GM21360 (cell line): ENCODE measurements at regions not wholly inside any gene's neighbourhood (a gene's known extent, or its start where the extent isn't known, plus 50 kb on each side); places are given as distances from the start of the nearest gene placed in this dataset.

Experiments used
- ATAC-seq: cut with Tn5 transposase; IDR thresholded peaks from one replicate; pipeline ENCODE4 v1.9.1; 2021; ENCODE audit warnings: mild to moderate bottlenecking, moderate library complexity; ENCODE audit not compliant: unreplicated experiment

DNA sequence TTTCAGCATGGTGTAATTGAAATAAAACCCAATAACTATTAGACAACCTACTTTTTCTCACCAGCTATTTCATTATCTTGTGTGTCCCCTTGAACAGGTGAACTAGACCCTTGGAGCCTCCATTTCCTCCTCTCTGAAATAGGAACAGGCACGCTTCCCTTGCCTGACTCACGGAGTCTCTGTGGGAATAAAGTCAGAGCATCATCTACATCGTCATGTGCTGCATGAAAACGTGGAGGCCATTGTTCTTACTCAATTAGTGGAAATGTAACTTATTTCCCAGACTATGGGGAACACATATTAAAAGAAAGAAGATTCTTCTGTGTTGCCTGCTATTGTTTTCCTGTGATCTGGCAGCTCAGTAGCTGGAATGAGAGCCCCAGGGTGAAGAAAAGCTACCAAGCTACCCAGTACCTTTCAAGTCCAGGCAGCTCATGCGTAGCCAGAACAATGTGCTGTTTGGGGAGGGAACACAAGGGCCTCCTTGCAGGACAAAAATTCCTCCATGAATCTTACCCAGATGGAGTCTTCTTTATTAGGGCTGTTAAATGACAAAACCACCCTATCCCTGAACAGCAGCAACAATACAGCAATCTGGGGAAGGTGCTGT is 59.8 kb downstream of the SOX11 start:
- ATAC-seq: no peak

DNA sequence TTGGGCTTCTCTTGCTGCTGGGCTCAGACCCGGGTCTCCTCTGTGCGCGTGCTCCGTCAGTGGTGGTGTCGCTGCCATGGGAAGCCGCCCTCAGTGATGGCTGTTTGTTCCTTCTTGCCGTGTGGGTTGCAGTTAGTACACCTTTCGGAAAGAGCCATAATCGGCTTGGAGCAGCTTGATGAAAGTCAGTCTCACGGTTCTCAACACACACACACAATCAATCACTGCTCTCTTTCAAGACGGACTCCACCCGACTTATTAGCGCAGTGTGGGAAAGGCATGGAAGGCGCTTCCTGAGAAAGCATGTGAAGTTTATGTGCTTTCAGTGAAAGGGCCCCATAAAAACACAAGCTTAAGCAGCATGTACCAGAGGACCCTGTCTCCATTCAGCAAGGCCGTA is 64.1 kb downstream of the SOX11 start:
- no peak for ATAC-seq

DNA sequence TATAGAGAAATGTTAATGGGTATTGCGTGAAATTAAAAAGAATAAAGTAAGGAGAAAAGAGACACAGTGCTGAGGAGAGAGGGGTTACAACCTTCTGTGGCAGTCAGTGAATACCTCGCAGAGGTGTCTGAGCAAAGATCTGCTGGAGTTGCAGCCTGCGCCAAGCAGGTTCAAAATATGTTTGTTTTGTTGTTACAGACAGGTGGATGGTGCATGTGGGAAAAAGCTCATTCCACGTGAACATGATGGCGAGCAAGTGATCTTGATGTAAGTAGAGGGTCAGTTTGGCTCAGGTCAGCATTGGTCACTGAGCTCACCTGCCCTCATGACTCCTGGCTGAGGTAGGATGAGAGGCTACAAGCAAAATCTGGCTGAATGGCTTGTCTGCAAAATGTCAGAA is 66.2 kb downstream of the SOX11 start:
- ATAC-seq: no peak

DNA sequence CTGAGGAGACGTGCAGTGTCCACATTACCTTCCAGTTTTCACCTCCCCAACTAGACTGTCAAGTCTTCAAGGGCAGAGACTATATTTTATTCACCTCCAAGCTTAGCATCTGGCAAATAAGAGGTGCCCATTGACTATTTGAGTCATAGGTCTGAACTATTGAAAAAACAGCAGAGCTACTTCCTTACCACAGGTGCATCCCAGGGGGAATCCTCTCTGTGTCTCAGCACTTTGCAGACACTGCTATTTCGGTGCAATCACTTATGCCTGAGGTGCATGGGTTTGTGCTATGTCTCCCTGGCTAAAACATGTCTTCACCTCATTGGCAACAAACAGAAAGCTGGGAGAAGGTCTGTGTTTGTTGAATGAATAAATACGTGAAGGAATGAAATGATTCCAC is 67.8 kb downstream of the SOX11 start:
- no peak for ATAC-seq

DNA sequence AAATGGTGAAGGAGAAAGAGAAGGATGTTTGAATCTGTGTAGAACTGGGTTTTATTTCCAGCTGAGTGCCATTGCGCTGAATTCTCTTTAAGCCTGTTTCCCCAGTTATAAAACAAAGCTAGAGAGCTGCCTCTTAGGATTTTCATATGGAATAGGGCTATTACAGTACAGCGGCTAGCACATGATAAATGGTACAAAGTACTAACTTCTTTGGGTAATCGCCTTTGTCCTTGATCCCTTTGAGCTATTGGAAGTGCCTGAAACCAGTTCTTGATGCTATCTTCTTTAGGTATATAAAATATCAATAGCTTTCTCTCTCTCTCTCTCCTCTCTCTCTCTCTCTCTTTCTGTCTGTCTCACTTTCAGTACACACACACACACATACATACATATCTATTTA is 71.3 kb downstream of the SOX11 start:
- ATAC-seq: no peak

DNA sequence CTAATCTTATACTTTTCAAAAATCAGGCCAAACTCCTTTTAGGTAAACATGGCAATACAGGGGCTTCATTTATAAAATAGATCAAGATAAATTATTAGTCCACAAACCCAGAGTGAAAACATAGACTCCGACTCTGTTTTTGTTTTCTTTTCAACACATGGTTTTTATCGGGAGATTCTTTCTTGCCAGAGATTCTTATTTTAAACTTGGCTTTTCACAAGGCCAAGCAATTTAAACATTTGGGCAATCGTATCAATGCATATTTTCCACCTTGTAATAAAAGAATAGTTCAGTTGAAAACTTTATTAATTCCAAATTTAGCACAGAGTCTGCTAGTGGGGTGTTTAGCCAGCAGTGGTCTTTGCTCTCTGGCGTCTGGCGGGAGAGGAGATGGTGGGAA is 71.9 kb downstream of the SOX11 start:
- ATAC-seq: no peak

DNA sequence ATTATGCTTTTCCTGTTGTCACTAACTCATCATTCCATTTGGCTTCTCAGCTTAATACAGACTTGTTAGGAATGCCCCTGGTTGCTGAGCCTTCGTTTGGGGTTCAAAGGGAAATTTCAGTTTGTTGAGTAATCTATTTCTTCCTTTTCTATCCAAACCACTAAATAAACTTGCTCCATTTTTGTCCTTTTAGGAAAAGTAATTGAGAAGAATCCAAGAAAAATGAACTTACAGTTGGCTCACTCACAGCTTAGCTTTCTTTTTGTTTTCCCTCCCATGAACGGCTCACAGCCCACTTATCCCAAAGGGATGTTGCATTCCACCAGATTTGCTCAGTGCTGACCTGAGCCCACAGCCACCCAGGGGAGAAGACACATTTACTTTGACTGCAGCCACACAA is 73.9 kb downstream of the SOX11 start:
- ATAC-seq: no peak

DNA sequence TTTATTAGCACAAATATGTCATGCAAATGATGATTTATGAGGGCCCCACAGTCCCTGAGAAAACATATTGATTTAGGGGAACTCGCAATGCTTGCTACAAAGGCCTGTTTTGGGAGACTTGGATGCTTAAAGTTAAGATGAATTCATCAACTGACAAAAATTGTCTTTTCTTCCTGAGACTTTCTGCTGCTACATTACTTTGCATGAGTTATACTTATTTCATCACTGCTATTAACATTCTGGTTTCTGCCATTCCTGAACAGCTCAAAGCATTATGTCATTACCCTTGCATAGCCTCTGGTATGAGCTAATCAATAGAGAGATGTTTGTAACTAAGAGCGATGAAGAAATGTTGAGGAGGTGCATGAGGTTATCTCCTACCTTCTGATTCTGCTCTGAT is 74.4 kb downstream of the SOX11 start:
- ATAC-seq: no peak

DNA sequence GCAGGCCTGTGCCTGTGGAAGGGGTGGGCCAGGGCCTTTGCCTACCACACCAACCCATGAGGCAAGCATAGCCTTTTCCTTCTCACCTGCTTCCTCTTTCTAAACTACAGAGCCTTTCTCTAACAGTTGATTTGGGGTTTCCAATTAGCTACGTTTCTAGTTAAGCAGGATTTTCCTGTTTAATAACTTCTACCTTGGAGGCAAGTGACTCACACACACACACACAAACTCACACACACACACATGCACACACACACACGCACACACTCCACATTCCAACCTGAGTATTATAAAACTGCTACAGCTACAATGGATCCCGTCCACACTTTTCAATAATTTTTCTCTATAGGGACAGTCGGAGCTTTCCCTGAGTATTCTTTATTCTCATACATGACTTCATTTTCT is 84.9 kb downstream of the SOX11 start:
- no peak for ATAC-seq

DNA sequence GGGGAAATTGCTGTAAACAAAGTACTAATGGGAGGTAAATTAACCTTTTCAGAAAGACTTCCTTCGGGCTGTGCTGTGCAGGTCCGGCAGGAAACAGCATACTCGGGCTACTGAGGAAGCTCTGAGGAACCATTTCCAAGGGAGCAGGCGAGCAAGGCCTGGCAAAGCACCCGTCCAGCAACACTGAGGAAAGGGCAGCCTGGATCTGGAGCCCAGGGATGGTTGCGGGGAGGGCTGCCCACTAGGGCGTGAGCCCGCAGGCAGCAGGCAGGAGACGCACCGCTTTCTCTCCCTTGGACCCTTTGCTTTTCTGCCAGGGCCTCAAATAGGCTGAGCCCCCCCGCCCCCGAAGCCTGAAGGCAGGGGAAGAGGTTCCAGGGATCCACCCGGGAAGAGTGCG is 89.5 kb downstream of the SOX11 start:
- no peak for ATAC-seq

DNA sequence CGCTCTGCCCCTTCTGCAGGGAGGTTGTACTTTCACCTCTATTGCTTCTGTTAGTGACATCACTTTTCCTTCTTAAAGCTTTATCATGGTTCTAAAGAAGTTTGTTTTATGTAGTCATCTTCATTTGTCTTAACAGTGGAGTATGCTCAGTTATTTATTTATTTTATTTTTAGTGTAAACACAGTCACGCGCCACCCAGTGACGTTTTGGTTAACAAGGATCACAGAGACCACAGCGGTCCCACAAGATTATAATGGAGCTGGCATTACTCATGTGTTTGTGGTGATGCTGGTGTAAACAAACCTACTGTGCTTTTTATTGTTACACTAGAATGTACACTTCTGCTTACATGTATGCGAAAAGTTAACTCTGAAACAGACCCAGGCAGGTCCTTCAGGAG is 89.9 kb downstream of the SOX11 start:
- ATAC-seq: no peak

DNA sequence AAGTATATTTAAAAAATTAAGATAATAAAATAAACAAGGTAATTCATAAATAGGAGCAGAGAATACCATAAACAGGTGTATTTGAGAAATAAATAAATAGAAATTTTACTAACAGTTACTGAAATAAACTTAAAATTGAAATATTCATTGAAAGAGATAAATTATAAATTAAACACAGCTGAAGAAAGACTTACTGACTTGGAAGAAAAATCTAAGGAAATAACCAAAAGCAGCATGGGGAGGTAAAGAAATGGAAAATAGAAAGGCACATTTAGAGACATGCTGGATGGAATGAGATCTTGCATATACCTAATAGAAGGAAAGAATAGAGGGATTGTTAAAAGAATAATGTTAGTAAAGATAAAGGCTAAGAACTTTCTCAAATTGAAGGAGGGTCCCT is 96.3 kb downstream of the SOX11 start:
- ATAC-seq: no peak

DNA sequence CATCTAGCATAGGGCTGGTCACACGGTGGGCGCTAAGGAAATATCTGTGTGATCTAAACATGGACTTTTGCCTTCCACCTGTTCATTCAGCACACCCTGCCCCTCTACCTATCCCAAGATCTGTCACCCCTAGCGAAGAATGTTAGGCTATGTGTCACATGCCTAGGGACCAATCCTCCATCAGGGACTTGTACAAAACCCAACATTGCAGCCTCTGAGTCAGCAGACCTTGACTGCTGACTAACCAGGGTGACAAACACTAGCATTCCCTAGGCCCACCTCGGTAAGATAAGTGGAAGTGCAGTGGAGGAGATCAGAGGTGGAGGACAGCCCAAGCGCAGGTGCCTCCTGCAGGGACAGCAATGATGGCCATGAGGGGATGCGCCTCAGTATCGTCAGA is 99.2 kb downstream of the SOX11 start:
- ATAC-seq: no peak

DNA sequence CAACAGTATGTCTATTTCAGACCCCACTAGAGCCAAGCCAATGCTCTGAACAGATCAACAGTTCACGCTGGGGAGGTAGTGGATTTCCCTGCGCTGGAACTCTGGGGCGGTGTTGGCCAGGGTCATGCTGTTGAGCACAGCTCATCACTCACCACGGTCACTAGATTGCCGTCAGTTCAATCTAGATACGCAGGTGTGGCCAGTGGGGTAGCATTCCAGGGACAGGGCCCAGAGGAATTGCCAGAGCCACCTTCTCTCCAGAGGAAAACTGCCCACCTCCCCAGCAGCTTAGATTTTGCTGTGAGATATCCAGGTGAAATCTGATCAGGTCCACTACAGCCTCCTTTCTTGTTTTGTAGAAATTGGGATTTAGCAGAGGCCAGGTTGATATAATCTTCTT is 101.8 kb downstream of the SOX11 start:
- no peak for ATAC-seq

DNA sequence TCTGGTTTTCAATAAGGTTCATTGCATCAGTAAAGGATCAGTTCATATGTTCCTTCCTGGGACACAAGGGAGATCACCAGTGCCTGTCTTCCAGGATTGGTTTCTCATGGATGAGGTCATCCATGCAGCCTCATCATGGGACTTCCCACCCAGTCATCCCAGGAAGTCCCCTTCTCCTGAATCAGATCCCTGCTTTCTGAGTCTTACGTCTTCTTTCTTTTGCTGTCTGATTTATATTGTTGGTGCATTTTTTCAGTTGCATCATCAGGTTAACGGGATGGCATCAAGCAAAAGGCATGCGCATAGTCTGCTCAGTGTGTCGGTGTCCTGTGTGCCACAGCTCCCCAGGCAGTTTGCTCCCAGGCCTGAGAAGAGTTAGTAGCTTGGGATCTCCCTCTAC is 105.9 kb downstream of the SOX11 start:
- ATAC-seq: no peak

DNA sequence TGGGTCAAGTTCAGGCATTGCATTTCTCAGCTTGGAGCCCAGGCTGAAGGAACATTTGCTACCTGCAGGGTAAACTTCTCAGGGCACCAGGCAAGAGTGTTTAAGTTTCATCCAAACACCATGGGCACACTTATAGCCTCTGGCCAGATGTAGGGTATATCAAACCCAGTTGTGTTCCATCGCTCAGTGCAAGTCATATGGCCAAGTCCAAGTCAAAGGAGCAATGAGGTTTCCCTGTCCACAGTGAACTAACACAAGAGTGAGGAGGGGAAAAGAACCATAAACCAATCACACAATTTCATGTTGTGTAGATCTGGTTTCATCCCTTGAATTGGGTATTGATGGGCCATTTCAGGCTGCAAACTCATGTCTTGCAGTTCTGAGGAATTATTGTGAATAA is 107.2 kb downstream of the SOX11 start:
- ATAC-seq: no peak

DNA sequence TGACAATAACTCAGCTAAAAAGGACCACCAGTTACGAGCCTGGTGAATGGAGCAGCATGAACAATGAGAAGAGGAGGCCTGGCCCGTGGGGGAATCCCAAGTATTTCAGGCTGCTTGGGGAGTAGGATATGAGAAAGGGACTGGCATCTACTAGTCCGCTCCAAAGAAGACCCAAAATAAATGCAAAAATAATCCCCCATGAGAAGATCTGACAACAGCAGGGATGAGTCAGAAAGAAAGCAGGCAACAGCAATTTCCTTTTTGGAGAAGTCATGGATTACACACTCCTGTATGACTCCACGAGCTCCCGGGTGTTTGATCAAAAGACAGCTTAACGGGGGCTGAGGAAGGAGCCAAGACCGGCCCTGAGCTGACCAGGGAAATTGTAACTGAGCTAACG is 111.4 kb downstream of the SOX11 start:
- ATAC-seq: no peak

DNA sequence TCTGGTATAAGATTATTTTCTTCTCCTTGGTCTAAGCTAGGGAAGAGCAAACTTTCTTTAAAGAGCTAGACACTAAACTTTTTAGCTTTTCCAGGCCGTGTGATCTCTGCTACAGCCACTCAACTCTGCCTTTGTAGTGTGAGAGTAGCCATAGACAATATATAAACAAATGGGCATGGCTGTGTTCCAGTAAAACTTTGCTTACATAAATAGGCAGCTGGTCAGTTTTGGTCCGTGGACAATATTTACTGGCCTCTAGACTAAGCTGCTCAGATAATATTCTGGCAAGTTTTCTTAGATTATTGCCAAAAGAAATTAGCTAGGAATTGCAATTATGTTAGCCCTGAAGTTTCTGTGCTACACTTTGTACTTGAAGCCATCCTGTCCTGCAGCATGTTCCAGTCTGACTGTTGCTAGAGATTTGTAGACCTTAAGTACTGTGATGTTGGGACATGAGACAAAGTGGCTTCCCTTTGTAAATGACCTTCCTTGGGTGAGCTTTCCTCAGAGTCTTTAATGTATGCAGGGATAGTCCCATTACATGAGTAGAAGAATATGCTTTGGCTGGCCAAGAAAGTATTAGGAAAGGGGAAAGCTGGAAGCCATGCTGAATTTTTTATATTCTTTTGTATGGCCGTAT is 126.9 kb downstream of the SOX11 start:
- ATAC-seq: no peak

DNA sequence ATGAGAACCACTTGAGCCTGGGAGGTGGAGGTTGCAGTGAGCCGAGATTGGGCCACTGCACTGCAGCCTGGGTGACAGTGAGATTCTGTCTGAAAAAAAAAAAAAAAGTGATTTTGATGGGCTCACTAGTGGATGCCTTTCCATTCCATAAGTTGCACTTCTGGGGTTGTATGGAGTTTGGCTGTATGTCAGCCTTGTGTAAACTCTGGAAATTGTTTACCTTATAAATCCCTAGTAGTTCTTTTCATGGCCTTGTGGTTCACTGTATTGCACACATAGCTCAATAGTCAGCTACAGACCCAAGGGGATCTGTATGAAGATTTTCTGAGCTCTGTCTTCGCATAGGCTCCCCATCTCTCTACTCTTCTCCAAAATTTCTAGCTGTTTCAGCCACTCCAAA is 131.9 kb downstream of the SOX11 start:
- ATAC-seq: no peak

DNA sequence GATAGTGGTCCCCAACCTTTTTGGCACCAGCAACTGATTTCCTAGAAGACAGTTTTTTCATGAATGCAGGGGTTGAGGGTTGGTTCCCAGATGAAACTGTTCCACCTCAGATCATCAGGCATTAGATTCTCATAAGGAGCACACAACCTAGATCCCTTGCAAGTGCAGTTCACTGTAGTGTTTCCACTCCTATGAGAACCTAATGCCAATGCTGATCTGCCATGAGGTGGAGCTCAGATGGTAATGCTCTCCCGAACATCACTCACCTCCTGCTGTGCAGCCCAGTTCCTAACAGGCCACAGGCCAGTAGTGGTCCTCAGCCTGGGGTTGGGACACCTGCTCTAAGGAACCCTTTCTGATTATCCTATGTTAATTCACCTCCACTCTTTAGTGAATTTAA is 133.5 kb downstream of the SOX11 start:
- no peak for ATAC-seq

DNA sequence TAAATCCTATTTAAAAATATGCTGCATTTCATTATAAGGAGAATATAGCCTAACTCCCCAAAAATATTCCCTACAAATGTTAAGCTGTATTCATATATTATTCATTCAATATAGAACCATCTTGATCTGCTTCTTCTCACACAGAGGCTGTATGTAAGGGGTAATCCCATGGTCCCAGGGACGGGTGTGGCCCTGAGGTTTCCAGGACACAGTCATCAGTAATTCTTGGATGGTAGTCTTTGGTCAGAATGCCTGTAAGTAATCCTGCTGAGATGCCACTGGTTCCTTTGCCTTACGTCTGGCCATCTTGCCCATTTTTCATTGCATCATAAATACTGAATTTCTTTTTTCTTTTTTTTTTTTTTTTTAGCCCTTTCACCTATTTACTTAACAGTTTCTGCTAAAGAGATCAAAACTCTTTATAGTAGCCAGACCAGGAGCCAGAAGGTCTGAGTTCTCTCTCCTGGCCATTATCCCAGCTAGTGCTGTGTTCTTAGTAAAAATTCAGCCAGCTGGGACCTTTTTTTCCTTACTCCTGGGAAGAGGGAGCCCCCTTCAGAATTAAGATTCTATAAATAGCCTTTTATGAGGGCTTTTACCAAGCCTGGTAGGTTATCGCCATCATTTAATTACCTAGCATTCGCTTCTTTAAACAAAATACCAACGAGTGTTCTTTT is 134.9 kb downstream of the SOX11 start:
- ATAC-seq: no peak

DNA sequence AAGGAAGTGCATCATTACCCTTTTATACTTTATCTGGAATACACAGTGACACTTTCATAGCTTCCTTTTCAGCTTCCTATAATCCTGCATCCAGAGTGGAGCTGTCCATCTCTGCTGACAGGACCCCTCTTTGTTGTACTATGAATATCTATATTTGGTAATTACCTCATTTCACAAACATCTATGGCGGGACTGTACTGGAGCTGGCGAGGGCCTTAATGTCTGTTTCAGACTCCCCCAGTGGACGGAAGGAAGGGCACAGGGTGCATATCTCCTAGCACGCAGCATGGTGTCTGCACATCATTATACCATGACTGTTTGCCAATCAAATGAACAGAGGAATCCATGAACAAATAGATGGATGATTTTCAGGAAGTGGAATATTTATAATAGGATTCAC is 142.3 kb downstream of the SOX11 start:
- no peak for ATAC-seq

DNA sequence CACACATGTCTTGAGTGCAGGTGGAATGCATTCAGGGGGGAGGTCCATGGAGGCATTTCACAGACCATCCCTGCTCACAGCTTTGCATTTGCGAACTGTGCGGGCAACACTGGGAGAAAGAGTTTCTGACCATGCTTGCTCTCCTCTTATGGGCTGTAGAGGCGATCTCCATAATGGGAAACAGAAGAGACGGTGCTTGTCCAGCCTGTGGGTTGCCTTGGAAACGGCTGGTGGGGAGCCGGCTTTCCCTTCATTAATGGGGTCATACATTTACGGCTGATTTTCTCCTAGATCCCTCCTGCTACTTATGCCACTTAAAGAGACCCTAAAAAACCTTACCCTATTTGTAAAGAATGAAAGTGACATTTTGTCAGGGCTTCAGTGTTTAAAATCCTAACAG is 147.4 kb downstream of the SOX11 start:
- ATAC-seq: no peak
